ENCODE measurements at regions not wholly inside any gene's neighbourhood (a gene's known extent, or its start where the extent isn't known, plus 50 kb on each side); places are given as distances from the start of the nearest gene placed in this dataset.

- TF ChIP-seq POLR2A (IDR thresholded peaks at IDR 0.05) (no peak), CTCF (IDR thresholded peaks at IDR 0.05) (peak in 4 of 6 experiments; percentile 19 to 49 (median 42)), POLR2AphosphoS5 (IDR thresholded peaks at IDR 0.05) (no peak), EP300 (IDR thresholded peaks at IDR 0.05) (no peak)
These were observed 167.3 kb downstream of the SLIT2 start for GRCh38 chr4:20418861-20419451.
